GM23338 (cell line): ENCODE measurements at regions not wholly inside any gene's neighbourhood (a gene's known extent, or its start where the extent isn't known, plus 50 kb on each side); places are given as distances from the start of the nearest gene placed in this dataset.

Experiments used
- ATAC-seq: fragments of 200-7000 bp; cut with Tn5 transposase; 3 replicates; pipeline ENCODE4 v1.9.1; 2020
- DNase-seq: peaks from one replicate; pipeline ENCODE4 v3.0.0-alpha.2; 2015; ENCODE audit warnings: low spot score
- H2AFZ ChIP-seq: fragments of 200-600 bp; sonication (generic); 2 replicates; pipeline ENCODE4 v1.8.0; 2016; ENCODE audit warnings: antibody characterized with exemption, mild to moderate bottlenecking, moderate library complexity
- H3F3A ChIP-seq: fragments of 200-600 bp; sonication (generic); replicated peaks from 2 replicates; pipeline ENCODE4 v1.8.0; 2017; ENCODE audit warnings: antibody characterized with exemption, mixed run types, low read depth
- H3K27ac ChIP-seq: fragments of 200-600 bp; sonication (generic); 2 replicates; pipeline ENCODE4 v1.6.1; 2016; ENCODE audit warnings: low read depth
- H3K27me3 ChIP-seq: fragments of 200-600 bp; sonication (generic); 2 replicates; pipeline ENCODE4 v1.8.0; 2016; ENCODE audit warnings: mild to moderate bottlenecking, mixed run types, moderate library complexity; ENCODE audit not compliant: insufficient read depth
- H3K36me3 ChIP-seq: fragments of 200-600 bp; sonication (generic); 2 replicates; pipeline ENCODE4 v1.8.0; 2016; ENCODE audit warnings: mild to moderate bottlenecking; ENCODE audit not compliant: insufficient read depth
- H3K4me1 ChIP-seq: fragments of 200-600 bp; sonication (generic); 2 replicates; pipeline ENCODE4 v1.8.0; 2016; ENCODE audit warnings: mild to moderate bottlenecking, moderate library complexity; ENCODE audit not compliant: insufficient read depth
- H3K4me2 ChIP-seq: fragments of 200-600 bp; sonication (generic); 2 replicates; pipeline ENCODE4 v1.7.1; 2017; ENCODE audit warnings: mixed run types
- H3K4me3 ChIP-seq: fragments of 200-600 bp; sonication (generic); 2 replicates; pipeline ENCODE4 v1.6.1; 2016; ENCODE audit warnings: mixed run types
- H3K79me2 ChIP-seq: fragments of 200-600 bp; sonication (generic); replicated peaks from 2 replicates; pipeline ENCODE4 v1.8.0; 2017; ENCODE audit warnings: mild to moderate bottlenecking; ENCODE audit not compliant: insufficient read depth
- H3K9me2 ChIP-seq: fragments of 200-600 bp; sonication (generic); 2 replicates; pipeline ENCODE4 v1.8.0; 2017; ENCODE audit not compliant: insufficient read depth
- H4K20me1 ChIP-seq: fragments of 200-600 bp; sonication (generic); replicated peaks from 2 replicates; pipeline ENCODE4 v1.8.0; 2017; ENCODE audit warnings: mild to moderate bottlenecking; ENCODE audit not compliant: insufficient read depth
- H3K27ac Mint-ChIP-seq: 2 replicates; pipeline ENCODE4 v1.8.0; 2020; ENCODE audit warnings: inconsistent platforms, mild to moderate bottlenecking, moderate library complexity, mixed read lengths
- H3K27me3 Mint-ChIP-seq: 3 replicates; pipeline ENCODE4 v1.8.0; 2022; ENCODE audit warnings: low read depth, mild to moderate bottlenecking, moderate library complexity, mixed read lengths, inconsistent platforms; ENCODE audit not compliant: insufficient read depth, poor library complexity
- H3K36me3 Mint-ChIP-seq: 3 replicates; pipeline ENCODE4 v1.8.0; 2021; ENCODE audit warnings: low read depth, mild to moderate bottlenecking, inconsistent platforms, moderate library complexity, mixed read lengths
- H3K4me1 Mint-ChIP-seq: 3 replicates; pipeline ENCODE4 v1.8.0; 2020; ENCODE audit warnings: mild to moderate bottlenecking, inconsistent platforms, mixed read lengths
- H3K4me3 Mint-ChIP-seq: 3 replicates; pipeline ENCODE4 v1.8.0; 2021; ENCODE audit warnings: moderate library complexity, mild to moderate bottlenecking, inconsistent platforms, mixed read lengths
- H3K9me3 Mint-ChIP-seq: 3 replicates; pipeline ENCODE4 v1.8.0; 2020; ENCODE audit warnings: moderate library complexity, mild to moderate bottlenecking, inconsistent platforms, mixed read lengths
- EZH2 ChIP-seq: fragments of 200-600 bp; sonication (generic); IDR thresholded peaks from one replicate; pipeline ENCODE4 v1.8.0; 2017; ENCODE audit warnings: antibody characterized with exemption, mild to moderate bottlenecking, low read depth; ENCODE audit not compliant: unreplicated experiment
- JUNB ChIP-seq: IDR thresholded peaks from one replicate; pipeline ENCODE4 v1.6.1; 2016; ENCODE audit warnings: antibody characterized with exemption; ENCODE audit not compliant: unreplicated experiment
- POLR2AphosphoS5 ChIP-seq: IDR thresholded peaks from 2 replicates; pipeline ENCODE4 v1.6.1; 2016; ENCODE audit warnings: antibody characterized with exemption, low read depth
- STAT1 ChIP-seq: IDR thresholded peaks from one replicate; pipeline ENCODE4 v1.6.1; 2016; ENCODE audit warnings: antibody characterized with exemption; ENCODE audit not compliant: unreplicated experiment
- ZNF114 ChIP-seq: fragments of 250-450 bp; sonication (Bioruptor Pico); IDR thresholded peaks from 2 replicates; pipeline ENCODE4 v1.5.0; 2020; ENCODE audit warnings: mild to moderate bottlenecking, moderate library complexity
- ZNF331 ChIP-seq: fragments of 250-450 bp; sonication (Bioruptor Pico); IDR thresholded peaks from 2 replicates; pipeline ENCODE4 v1.5.0; 2020; ENCODE audit warnings: low read depth, mild to moderate bottlenecking, moderate library complexity
- TF ChIP-seq, protein P1 (sequence below): IDR thresholded peaks from one replicate; pipeline ENCODE4 v1.6.1; 2018; ENCODE audit warnings: antibody characterized with exemption; ENCODE audit not compliant: unreplicated experiment
- TF ChIP-seq, protein P2 (sequence below): IDR thresholded peaks from 2 replicates; pipeline ENCODE4 v1.6.1; 2016; ENCODE audit warnings: antibody characterized with exemption
- TF ChIP-seq, protein P3 (sequence below): fragments of 250-450 bp; sonication (Bioruptor Pico); IDR thresholded peaks from 2 replicates; pipeline ENCODE4 v1.5.0; 2020; ENCODE audit warnings: mild to moderate bottlenecking, moderate library complexity

DNA sequence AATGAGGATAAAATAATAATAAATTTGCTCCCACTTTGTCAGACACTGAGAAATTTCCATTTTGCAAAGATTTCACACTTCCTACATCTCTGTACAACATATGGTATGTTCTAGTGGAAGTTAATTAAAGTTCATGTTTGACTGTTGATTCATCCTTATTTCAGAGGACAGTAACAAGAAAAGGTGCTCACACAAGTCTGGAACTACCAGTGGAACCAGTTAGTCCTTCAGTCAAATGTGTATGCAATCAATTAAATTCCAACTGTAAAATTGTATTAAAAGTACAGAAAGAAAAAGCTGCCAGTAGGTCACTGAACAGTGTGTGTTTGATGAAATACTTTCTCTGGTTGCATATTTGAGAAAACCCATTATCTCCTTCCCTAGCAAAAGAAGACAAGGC, 496.0 kb upstream of the PKN2 start:
- Histone ChIP-seq H4K20me1 (no peaks in the 10 kb centered on the region), H3K27me3 (no peaks in the 10 kb centered on the region), H3K27ac (no peak overlapping the region), H3K4me2 (no peak overlapping the region), H3K36me3 (no peaks in the 10 kb centered on the region), H3K79me2 (no peaks in the 10 kb centered on the region), H3F3A (no peaks in the 10 kb centered on the region), H2AFZ (no peak overlapping the region; the same call in 1 of the 2 replicates), H3K4me3 (no peak overlapping the region), H3K9me2 (no peaks in the 10 kb centered on the region; the same call in 1 of the 2 replicates), H3K4me1 (no peaks in the 10 kb centered on the region)
- H3K4me1 Mint-ChIP-seq: peaks cover 2% of the 10 kb centered on the region
- no peak for TF ChIP-seq POLR2AphosphoS5
- TF ChIP-seq, protein P1, sequence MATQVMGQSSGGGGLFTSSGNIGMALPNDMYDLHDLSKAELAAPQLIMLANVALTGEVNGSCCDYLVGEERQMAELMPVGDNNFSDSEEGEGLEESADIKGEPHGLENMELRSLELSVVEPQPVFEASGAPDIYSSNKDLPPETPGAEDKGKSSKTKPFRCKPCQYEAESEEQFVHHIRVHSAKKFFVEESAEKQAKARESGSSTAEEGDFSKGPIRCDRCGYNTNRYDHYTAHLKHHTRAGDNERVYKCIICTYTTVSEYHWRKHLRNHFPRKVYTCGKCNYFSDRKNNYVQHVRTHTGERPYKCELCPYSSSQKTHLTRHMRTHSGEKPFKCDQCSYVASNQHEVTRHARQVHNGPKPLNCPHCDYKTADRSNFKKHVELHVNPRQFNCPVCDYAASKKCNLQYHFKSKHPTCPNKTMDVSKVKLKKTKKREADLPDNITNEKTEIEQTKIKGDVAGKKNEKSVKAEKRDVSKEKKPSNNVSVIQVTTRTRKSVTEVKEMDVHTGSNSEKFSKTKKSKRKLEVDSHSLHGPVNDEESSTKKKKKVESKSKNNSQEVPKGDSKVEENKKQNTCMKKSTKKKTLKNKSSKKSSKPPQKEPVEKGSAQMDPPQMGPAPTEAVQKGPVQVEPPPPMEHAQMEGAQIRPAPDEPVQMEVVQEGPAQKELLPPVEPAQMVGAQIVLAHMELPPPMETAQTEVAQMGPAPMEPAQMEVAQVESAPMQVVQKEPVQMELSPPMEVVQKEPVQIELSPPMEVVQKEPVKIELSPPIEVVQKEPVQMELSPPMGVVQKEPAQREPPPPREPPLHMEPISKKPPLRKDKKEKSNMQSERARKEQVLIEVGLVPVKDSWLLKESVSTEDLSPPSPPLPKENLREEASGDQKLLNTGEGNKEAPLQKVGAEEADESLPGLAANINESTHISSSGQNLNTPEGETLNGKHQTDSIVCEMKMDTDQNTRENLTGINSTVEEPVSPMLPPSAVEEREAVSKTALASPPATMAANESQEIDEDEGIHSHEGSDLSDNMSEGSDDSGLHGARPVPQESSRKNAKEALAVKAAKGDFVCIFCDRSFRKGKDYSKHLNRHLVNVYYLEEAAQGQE: no peak
- H3K9me3 Mint-ChIP-seq: no peaks in the 10 kb centered on the region
- DNase-seq (no peak), ATAC-seq (no peak)
- H3K27ac Mint-ChIP-seq: no peak overlapping the region
- no peak overlapping the region for H3K4me3 Mint-ChIP-seq
- no peaks in the 10 kb centered on the region for H3K36me3 Mint-ChIP-seq
- peaks cover 1% of the 10 kb centered on the region for H3K27me3 Mint-ChIP-seq

DNA sequence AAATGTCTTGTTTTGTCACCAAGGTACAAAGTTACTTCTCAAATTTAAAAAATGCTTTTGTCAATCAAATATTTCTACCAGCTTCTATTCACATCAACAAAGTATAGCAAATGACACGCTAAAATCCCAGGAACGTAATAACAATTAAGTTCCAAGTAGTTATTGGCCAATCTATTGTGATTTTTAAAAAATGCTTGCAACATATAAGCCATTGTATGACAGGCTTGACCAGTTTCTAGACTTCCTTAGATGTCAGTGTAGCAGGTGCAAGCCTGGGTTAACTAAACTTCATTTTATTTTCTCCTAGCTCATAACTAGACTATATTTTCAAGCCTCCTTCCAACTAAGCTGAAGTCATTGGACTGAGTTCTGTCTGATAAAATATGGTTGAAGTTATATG, 494.5 kb upstream of the PKN2 start:
- H3K4me3 Mint-ChIP-seq: no peak overlapping the region
- H3K27me3 Mint-ChIP-seq: peaks cover 1% of the 10 kb centered on the region
- Histone ChIP-seq H3K79me2 (no peaks in the 10 kb centered on the region), H3F3A (no peaks in the 10 kb centered on the region), H3K36me3 (no peaks in the 10 kb centered on the region), H3K4me1 (no peaks in the 10 kb centered on the region; the same call in 1 of the 2 replicates), H3K4me3 (no peak overlapping the region), H3K27ac (no peak overlapping the region), H2AFZ (no peak overlapping the region), H4K20me1 (no peaks in the 10 kb centered on the region), H3K4me2 (no peak overlapping the region), H3K27me3 (no peaks in the 10 kb centered on the region), H3K9me2 (no peaks in the 10 kb centered on the region; the same call in 1 of the 2 replicates)
- DNase-seq: no peak
- H3K36me3 Mint-ChIP-seq: no peaks in the 10 kb centered on the region
- H3K9me3 Mint-ChIP-seq: no peaks in the 10 kb centered on the region
- peaks cover 6% of the 10 kb centered on the region for H3K4me1 Mint-ChIP-seq
- no peak overlapping the region for H3K27ac Mint-ChIP-seq
- no peak for ATAC-seq
- TF ChIP-seq ZNF114 (no peak), EZH2 (no peak), JUNB (no peak), ZNF331 (CRISPR knock-in tag) (no peak), STAT1 (no peak)
- TF ChIP-seq, protein P2, sequence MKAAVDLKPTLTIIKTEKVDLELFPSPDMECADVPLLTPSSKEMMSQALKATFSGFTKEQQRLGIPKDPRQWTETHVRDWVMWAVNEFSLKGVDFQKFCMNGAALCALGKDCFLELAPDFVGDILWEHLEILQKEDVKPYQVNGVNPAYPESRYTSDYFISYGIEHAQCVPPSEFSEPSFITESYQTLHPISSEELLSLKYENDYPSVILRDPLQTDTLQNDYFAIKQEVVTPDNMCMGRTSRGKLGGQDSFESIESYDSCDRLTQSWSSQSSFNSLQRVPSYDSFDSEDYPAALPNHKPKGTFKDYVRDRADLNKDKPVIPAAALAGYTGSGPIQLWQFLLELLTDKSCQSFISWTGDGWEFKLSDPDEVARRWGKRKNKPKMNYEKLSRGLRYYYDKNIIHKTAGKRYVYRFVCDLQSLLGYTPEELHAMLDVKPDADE: no peak
- TF ChIP-seq, protein P3, sequence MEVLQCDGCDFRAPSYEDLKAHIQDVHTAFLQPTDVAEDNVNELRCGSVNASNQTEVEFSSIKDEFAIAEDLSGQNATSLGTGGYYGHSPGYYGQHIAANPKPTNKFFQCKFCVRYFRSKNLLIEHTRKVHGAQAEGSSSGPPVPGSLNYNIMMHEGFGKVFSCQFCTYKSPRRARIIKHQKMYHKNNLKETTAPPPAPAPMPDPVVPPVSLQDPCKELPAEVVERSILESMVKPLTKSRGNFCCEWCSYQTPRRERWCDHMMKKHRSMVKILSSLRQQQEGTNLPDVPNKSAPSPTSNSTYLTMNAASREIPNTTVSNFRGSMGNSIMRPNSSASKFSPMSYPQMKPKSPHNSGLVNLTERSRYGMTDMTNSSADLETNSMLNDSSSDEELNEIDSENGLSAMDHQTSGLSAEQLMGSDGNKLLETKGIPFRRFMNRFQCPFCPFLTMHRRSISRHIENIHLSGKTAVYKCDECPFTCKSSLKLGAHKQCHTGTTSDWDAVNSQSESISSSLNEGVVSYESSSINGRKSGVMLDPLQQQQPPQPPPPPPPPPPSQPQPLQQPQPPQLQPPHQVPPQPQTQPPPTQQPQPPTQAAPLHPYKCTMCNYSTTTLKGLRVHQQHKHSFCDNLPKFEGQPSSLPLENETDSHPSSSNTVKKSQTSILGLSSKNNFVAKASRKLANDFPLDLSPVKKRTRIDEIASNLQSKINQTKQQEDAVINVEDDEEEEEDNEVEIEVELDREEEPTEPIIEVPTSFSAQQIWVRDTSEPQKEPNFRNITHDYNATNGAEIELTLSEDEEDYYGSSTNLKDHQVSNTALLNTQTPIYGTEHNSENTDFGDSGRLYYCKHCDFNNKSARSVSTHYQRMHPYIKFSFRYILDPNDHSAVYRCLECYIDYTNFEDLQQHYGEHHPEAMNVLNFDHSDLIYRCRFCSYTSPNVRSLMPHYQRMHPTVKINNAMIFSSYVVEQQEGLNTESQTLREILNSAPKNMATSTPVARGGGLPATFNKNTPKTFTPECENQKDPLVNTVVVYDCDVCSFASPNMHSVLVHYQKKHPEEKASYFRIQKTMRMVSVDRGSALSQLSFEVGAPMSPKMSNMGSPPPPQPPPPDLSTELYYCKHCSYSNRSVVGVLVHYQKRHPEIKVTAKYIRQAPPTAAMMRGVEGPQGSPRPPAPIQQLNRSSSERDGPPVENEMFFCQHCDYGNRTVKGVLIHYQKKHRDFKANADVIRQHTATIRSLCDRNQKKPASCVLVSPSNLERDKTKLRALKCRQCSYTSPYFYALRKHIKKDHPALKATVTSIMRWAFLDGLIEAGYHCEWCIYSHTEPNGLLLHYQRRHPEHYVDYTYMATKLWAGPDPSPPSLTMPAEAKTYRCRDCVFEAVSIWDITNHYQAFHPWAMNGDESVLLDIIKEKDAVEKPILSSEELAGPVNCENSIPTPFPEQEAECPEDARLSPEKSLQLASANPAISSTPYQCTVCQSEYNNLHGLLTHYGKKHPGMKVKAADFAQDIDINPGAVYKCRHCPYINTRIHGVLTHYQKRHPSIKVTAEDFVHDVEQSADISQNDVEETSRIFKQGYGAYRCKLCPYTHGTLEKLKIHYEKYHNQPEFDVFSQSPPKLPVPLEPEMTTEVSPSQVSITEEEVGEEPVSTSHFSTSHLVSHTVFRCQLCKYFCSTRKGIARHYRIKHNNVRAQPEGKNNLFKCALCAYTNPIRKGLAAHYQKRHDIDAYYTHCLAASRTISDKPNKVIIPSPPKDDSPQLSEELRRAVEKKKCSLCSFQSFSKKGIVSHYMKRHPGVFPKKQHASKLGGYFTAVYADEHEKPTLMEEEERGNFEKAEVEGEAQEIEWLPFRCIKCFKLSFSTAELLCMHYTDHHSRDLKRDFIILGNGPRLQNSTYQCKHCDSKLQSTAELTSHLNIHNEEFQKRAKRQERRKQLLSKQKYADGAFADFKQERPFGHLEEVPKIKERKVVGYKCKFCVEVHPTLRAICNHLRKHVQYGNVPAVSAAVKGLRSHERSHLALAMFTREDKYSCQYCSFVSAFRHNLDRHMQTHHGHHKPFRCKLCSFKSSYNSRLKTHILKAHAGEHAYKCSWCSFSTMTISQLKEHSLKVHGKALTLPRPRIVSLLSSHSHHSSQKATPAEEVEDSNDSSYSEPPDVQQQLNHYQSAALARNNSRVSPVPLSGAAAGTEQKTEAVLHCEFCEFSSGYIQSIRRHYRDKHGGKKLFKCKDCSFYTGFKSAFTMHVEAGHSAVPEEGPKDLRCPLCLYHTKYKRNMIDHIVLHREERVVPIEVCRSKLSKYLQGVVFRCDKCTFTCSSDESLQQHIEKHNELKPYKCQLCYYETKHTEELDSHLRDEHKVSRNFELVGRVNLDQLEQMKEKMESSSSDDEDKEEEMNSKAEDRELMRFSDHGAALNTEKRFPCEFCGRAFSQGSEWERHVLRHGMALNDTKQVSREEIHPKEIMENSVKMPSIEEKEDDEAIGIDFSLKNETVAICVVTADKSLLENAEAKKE: no peak
